Endodermal cell (in vitro differentiated cells): ENCODE measurements at regions not wholly inside any gene's neighbourhood (a gene's known extent, or its start where the extent isn't known, plus 50 kb on each side); places are given as distances from the start of the nearest gene placed in this dataset.

Source experiments
- DNase-seq: peaks from one replicate; pipeline ENCODE4 v3.0.0-alpha.2; 2017
- H3K27ac ChIP-seq: 2 replicates; pipeline ENCODE4 v1.5.1; 2013; ENCODE audit warnings: mild to moderate bottlenecking, low read depth, low read length, moderate library complexity
- H3K27me3 ChIP-seq: 2 replicates; pipeline ENCODE4 v1.6.1; 2013; ENCODE audit warnings: mild to moderate bottlenecking, low read length, moderate library complexity; ENCODE audit not compliant: insufficient read depth, control insufficient read depth, poor library complexity, severe bottlenecking
- H3K36me3 ChIP-seq: 2 replicates; pipeline ENCODE4 v1.7.0; 2013; ENCODE audit warnings: mild to moderate bottlenecking, low read length, moderate library complexity; ENCODE audit not compliant: control insufficient read depth, insufficient read depth
- H3K4me1 ChIP-seq: one replicate; pipeline ENCODE4 v1.7.0; 2013; ENCODE audit warnings: low read length; ENCODE audit not compliant: control insufficient read depth, insufficient read depth
- H3K4me3 ChIP-seq: 2 replicates; pipeline ENCODE4 v1.5.1; 2013; ENCODE audit warnings: mild to moderate bottlenecking, low read length, moderate library complexity
- H3K9ac ChIP-seq: 2 replicates; pipeline ENCODE4 v1.6.1; 2013; ENCODE audit warnings: mild to moderate bottlenecking, low read length, moderate library complexity; ENCODE audit not compliant: poor library complexity, severe bottlenecking; ENCODE audit errors: extremely low read depth
- H3K9me3 ChIP-seq: 2 replicates; pipeline ENCODE4 v1.6.1; 2013; ENCODE audit warnings: mild to moderate bottlenecking, low read length, moderate library complexity; ENCODE audit not compliant: control insufficient read depth
- H3K27ac Mint-ChIP-seq: 2 replicates; pipeline ENCODE4 v1.8.0; 2020; ENCODE audit warnings: mixed read lengths
- H3K27me3 Mint-ChIP-seq: 2 replicates; pipeline ENCODE4 v1.8.0; 2021; ENCODE audit warnings: mild to moderate bottlenecking, mixed read lengths; ENCODE audit not compliant: insufficient read depth
- H3K36me3 Mint-ChIP-seq: 2 replicates; pipeline ENCODE4 v1.8.0; 2020; ENCODE audit warnings: low read depth, mixed read lengths
- H3K4me1 Mint-ChIP-seq: 2 replicates; pipeline ENCODE4 v1.8.0; 2020; ENCODE audit warnings: mixed read lengths
- H3K4me3 Mint-ChIP-seq: 2 replicates; pipeline ENCODE4 v1.8.0; 2020; ENCODE audit warnings: mild to moderate bottlenecking, moderate library complexity, mixed read lengths
- H3K9me3 Mint-ChIP-seq: 2 replicates; pipeline ENCODE4 v1.8.0; 2020; ENCODE audit warnings: mild to moderate bottlenecking, mixed read lengths
- WGBS, 2 experiments: methylation state at CpG; one replicate each; pipeline versions ENCODE4 v1.1.5 to v1.1.7; 2013; ENCODE audit warnings: missing lambda C conversion rate in 2 of 2, mixed read lengths in 1 of 2; ENCODE audit not compliant: insufficient coverage in 1 of 2, insufficient read length in 1 of 2; 5-methylcytosine and 5-hydroxymethylcytosine counted together
- TF ChIP-seq, protein P1 (sequence below): fragments of 200-600 bp; sonication (generic); conservative IDR thresholded peaks from 2 replicates; pipeline ENCODE4 v1.5.0; 2021; ENCODE audit warnings: antibody characterized with exemption, mild to moderate bottlenecking

DNA sequence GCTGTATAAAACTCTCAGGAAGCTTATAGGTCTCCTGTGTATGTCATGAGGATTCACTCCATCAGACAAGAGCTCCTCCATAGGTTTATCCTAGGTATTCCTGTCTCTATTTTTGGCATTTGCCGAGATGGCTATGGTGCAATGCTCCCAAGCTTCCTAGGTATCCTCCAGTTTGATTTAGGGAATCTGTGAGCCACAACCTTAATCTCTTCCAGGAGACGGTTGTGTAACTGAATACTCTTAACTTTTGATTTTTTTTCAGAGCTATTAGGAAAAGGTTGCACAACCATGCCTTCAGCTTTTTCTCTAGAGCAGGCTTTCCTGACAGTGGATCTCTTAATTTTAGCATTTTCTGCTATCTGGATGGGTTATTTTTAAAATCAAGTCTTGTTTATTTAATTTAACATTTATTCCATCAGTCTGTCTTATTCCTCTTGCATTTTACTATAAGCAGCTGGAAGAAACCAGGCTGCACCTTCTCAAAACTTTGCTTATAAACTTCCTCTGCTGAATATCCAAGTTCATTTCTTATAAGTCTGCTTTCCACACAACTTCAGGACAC is 69.4 kb upstream of the BACE2 start:
- peaks cover 8% of the 10 kb centered on the region for H3K9me3 Mint-ChIP-seq
- Histone ChIP-seq H3K27me3 (peaks cover 7% of the 10 kb centered on the region), H3K36me3 (no peaks in the 10 kb centered on the region), H3K4me1 (no peaks in the 10 kb centered on the region), H3K27ac (no peak overlapping the region), H3K9ac (no peak overlapping the region), H3K9me3 (peaks cover 13% of the 10 kb centered on the region), H3K4me3 (no peak overlapping the region)
- DNase-seq, result no peak
- peaks cover 17% of the 10 kb centered on the region for H3K27me3 Mint-ChIP-seq
- no peaks in the 10 kb centered on the region for H3K36me3 Mint-ChIP-seq
- 90 to 94% methylated on average over 2 of the region's 2 CpGs for WGBS, 2 experiments
- TF ChIP-seq, protein P1, sequence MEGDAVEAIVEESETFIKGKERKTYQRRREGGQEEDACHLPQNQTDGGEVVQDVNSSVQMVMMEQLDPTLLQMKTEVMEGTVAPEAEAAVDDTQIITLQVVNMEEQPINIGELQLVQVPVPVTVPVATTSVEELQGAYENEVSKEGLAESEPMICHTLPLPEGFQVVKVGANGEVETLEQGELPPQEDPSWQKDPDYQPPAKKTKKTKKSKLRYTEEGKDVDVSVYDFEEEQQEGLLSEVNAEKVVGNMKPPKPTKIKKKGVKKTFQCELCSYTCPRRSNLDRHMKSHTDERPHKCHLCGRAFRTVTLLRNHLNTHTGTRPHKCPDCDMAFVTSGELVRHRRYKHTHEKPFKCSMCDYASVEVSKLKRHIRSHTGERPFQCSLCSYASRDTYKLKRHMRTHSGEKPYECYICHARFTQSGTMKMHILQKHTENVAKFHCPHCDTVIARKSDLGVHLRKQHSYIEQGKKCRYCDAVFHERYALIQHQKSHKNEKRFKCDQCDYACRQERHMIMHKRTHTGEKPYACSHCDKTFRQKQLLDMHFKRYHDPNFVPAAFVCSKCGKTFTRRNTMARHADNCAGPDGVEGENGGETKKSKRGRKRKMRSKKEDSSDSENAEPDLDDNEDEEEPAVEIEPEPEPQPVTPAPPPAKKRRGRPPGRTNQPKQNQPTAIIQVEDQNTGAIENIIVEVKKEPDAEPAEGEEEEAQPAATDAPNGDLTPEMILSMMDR, result no peak
- H3K4me1 Mint-ChIP-seq, result peaks cover 7% of the 10 kb centered on the region
- H3K4me3 Mint-ChIP-seq, result no peak overlapping the region
- no peak overlapping the region for H3K27ac Mint-ChIP-seq

- H3K9me3 ChIP-seq, result peaks cover 13% of the 10 kb centered on the region
- Mint-ChIP-seq H3K9me3 (peaks cover 8% of the 10 kb centered on the region), H3K4me3 (no peak overlapping the region), H3K27me3 (peaks cover 14% of the 10 kb centered on the region), H3K36me3 (no peaks in the 10 kb centered on the region), H3K4me1 (peaks cover 7% of the 10 kb centered on the region), H3K27ac (no peak overlapping the region)
- H3K27ac ChIP-seq, result no peak overlapping the region
- no peaks in the 10 kb centered on the region for H3K36me3 ChIP-seq
- DNase-seq, result no peak
- H3K27me3 ChIP-seq, result peaks cover 7% of the 10 kb centered on the region
- H3K4me1 ChIP-seq, result no peaks in the 10 kb centered on the region
- WGBS, 2 experiments, result 90 to 93% methylated on average over 2 to 4 of the region's 4 CpGs
- H3K9ac ChIP-seq, result no peak overlapping the region
- TF ChIP-seq, protein P1, result no peak
- no peak overlapping the region for H3K4me3 ChIP-seq
Measured at GRCh38 chr21:41100826-41101550, 67.0 kb upstream of the BACE2 start.

- peaks cover 7% of the 10 kb centered on the region for H3K4me1 Mint-ChIP-seq
- peaks cover 7% of the 10 kb centered on the region for H3K27me3 Mint-ChIP-seq
- peaks cover 7% of the 10 kb centered on the region for H3K27me3 ChIP-seq
- TF ChIP-seq, protein P1, result no peak
- H3K9me3 Mint-ChIP-seq, result peaks cover 8% of the 10 kb centered on the region
- no peak overlapping the region for H3K4me3 Mint-ChIP-seq
- no peak overlapping the region for H3K27ac ChIP-seq
- no peak for DNase-seq
- no peaks in the 10 kb centered on the region for H3K4me1 ChIP-seq
- H3K9me3 ChIP-seq, result peaks cover 13% of the 10 kb centered on the region
- H3K9ac ChIP-seq, result no peak overlapping the region
- no peaks in the 10 kb centered on the region for H3K36me3 ChIP-seq
- H3K27ac Mint-ChIP-seq, result no peak overlapping the region
- 56 to 63% methylated on average over 4 to 6 of the region's 6 CpGs for WGBS, 2 experiments
- no peak overlapping the region for H3K4me3 ChIP-seq
- H3K36me3 Mint-ChIP-seq, result no peaks in the 10 kb centered on the region
Measured at GRCh38 chr21:41102281-41102680, 65.7 kb upstream of the BACE2 start.
